ENCODE measurements at regions not wholly inside any gene's neighbourhood (a gene's known extent, or its start where the extent isn't known, plus 50 kb on each side); places are given as distances from the start of the nearest gene placed in this dataset.

- Mint-ChIP-seq H3K4me3 (no peak overlapping the region), H3K27me3 (no peaks in the 10 kb centered on the region), H3K27ac (no peak overlapping the region), H3K36me3 (no peaks in the 10 kb centered on the region), H3K4me1 (no peaks in the 10 kb centered on the region), H3K9me3 (peaks cover 7% of the 10 kb centered on the region)
- ATAC-seq (ENCODE audit: low read depth) = no peak
- DNase-seq (ENCODE audit: low spot score in 2 of 2) = no peak
Measured at GRCh38 chr21:28113718-28114117, 879.0 kb downstream of the LTN1 start.

GRCh38 chr21:28112511-28112910 is 880.2 kb downstream of the LTN1 start:
- peaks cover 4% of the 10 kb centered on the region for H3K9me3 Mint-ChIP-seq
- no peaks in the 10 kb centered on the region for H3K36me3 Mint-ChIP-seq
- H3K27ac Mint-ChIP-seq = no peak overlapping the region
- H3K4me3 Mint-ChIP-seq = no peak overlapping the region
- no peaks in the 10 kb centered on the region for H3K4me1 Mint-ChIP-seq
- no peaks in the 10 kb centered on the region for H3K27me3 Mint-ChIP-seq
- no peak for DNase-seq (ENCODE audit: low spot score in 2 of 2)
- no peak for ATAC-seq (ENCODE audit: low read depth)

GRCh38 chr21:28111151-28111619 is 881.5 kb downstream of the LTN1 start:
- Mint-ChIP-seq H3K4me1 (no peaks in the 10 kb centered on the region), H3K27ac (no peak overlapping the region), H3K36me3 (no peaks in the 10 kb centered on the region), H3K9me3 (peaks cover 2% of the 10 kb centered on the region), H3K4me3 (no peak overlapping the region), H3K27me3 (no peaks in the 10 kb centered on the region)
- no peak for DNase-seq (ENCODE audit: low spot score in 2 of 2)
- no peak for ATAC-seq (ENCODE audit: low read depth)

DNA sequence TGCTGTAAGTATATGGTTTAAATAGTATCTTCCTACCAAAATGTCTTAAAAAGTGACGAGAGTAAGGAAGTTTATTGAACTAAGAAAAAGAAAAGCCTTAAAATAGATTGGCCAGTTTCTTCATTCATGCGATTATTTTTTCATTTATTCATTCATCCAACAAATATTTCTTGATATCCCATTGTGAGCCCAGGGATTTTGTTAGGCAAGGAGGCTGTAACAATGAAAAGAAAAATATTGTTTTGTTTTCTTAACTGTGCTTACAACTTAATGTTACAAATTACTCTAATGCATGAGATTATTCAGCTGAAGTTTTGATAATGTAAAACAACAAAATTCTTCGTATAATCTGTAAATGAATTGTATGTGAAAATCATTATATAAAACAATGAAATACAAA is 882.0 kb downstream of the LTN1 start:
- Mint-ChIP-seq H3K27ac (no peak overlapping the region), H3K36me3 (no peaks in the 10 kb centered on the region), H3K4me1 (no peaks in the 10 kb centered on the region), H3K9me3 (peaks cover under 1% of the 10 kb centered on the region), H3K4me3 (no peak overlapping the region), H3K27me3 (no peaks in the 10 kb centered on the region)
- no peak for DNase-seq (ENCODE audit: low spot score in 2 of 2)
- no peak for ATAC-seq (ENCODE audit: low read depth)

- H3K27ac Mint-ChIP-seq = no peak overlapping the region
- ATAC-seq (ENCODE audit: low read depth) (no peak), DNase-seq (ENCODE audit: low spot score in 2 of 2) (no peak)
- no peaks in the 10 kb centered on the region for H3K27me3 Mint-ChIP-seq
- H3K4me3 Mint-ChIP-seq = no peak overlapping the region
- no peaks in the 10 kb centered on the region for H3K4me1 Mint-ChIP-seq
- no peaks in the 10 kb centered on the region for H3K9me3 Mint-ChIP-seq
- no peaks in the 10 kb centered on the region for H3K36me3 Mint-ChIP-seq
Measured at GRCh38 chr21:28110074-28110473, 882.6 kb downstream of the LTN1 start.

- no peaks in the 10 kb centered on the region for H3K9me3 Mint-ChIP-seq
- H3K27me3 Mint-ChIP-seq = no peaks in the 10 kb centered on the region
- H3K36me3 Mint-ChIP-seq = no peaks in the 10 kb centered on the region
- no peak for DNase-seq (ENCODE audit: low spot score in 2 of 2)
- no peak overlapping the region for H3K4me3 Mint-ChIP-seq
- ATAC-seq (ENCODE audit: low read depth) = no peak
- H3K4me1 Mint-ChIP-seq = no peaks in the 10 kb centered on the region
- no peak overlapping the region for H3K27ac Mint-ChIP-seq
Measured at GRCh38 chr21:28106370-28106890, 886.2 kb downstream of the LTN1 start.

- ATAC-seq (ENCODE audit: low read depth) (no peak), DNase-seq (ENCODE audit: low spot score in 2 of 2) (no peak)
- Mint-ChIP-seq H3K27ac (no peak overlapping the region), H3K9me3 (no peaks in the 10 kb centered on the region), H3K4me3 (no peak overlapping the region), H3K4me1 (no peaks in the 10 kb centered on the region), H3K27me3 (no peaks in the 10 kb centered on the region), H3K36me3 (no peaks in the 10 kb centered on the region)
Measured at GRCh38 chr21:28104346-28104745, 888.3 kb downstream of the LTN1 start.

DNA sequence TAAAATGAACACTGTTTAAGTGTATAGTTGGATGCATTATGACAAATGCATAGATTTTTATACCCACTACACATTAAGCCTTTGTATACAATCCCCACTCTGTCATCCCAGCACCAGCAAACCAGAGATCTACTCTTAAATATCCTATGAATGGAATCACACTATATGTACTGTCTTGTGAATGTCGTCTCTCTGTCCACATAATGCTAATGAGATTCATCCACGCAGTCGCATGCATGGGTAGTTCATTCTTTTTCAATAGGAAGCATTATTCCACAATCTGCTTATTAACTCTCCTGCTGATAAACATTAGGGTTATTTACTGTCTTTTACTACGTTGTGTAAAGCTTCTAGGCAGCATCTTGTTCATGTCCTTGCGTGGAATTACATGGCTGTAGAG is 892.3 kb downstream of the LTN1 start:
- Mint-ChIP-seq H3K4me1 (no peaks in the 10 kb centered on the region), H3K4me3 (no peak overlapping the region), H3K27me3 (no peaks in the 10 kb centered on the region), H3K27ac (no peak overlapping the region), H3K9me3 (no peaks in the 10 kb centered on the region), H3K36me3 (no peaks in the 10 kb centered on the region)
- DNase-seq (ENCODE audit: low spot score in 2 of 2) (no peak), ATAC-seq (ENCODE audit: low read depth) (no peak)

- ATAC-seq (ENCODE audit: low read depth) = no peak
- Mint-ChIP-seq H3K27me3 (no peaks in the 10 kb centered on the region), H3K4me1 (no peaks in the 10 kb centered on the region), H3K36me3 (no peaks in the 10 kb centered on the region), H3K4me3 (no peak overlapping the region), H3K9me3 (no peaks in the 10 kb centered on the region), H3K27ac (no peak overlapping the region)
- DNase-seq (ENCODE audit: low spot score in 2 of 2) = no peak
Measured at GRCh38 chr21:28099001-28099705, 893.5 kb downstream of the LTN1 start.

- H3K9me3 Mint-ChIP-seq = peaks cover 4% of the 10 kb centered on the region
Measured at GRCh38 chr21:28091466-28091865, 901.2 kb downstream of the LTN1 start.

DNA sequence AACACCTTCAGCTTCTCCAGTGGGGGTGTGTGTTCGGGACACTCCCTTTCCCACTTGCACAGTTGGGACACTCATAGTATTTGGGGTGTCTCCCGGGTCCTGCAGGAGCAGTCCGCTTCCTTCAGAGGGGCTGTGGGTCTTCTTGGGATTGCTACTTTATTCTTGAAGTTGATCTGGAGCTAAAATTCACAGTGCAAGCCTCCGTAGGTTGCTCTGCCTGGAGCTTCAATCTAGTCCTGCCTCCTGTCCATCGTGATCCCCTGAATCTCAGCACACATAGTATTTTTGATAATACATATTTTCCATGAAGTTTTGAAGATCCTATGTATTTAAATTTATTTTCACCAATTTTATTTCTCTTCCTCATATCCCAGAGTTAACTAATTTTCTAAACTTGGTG is 902.1 kb downstream of the LTN1 start:
- H3K4me3 Mint-ChIP-seq = no peak overlapping the region
- no peaks in the 10 kb centered on the region for H3K27me3 Mint-ChIP-seq
- H3K9me3 Mint-ChIP-seq = peaks cover 6% of the 10 kb centered on the region
- ATAC-seq (ENCODE audit: low read depth) (no peak), DNase-seq (ENCODE audit: low spot score in 2 of 2) (no peak)
- no peaks in the 10 kb centered on the region for H3K36me3 Mint-ChIP-seq
- H3K27ac Mint-ChIP-seq = no peak overlapping the region
- H3K4me1 Mint-ChIP-seq = no peaks in the 10 kb centered on the region

More at GRCh38 chr21:28091466-28091865, 901.2 kb downstream of the LTN1 start:
- Mint-ChIP-seq H3K4me1 (no peaks in the 10 kb centered on the region), H3K27me3 (no peaks in the 10 kb centered on the region), H3K4me3 (no peak overlapping the region), H3K36me3 (no peaks in the 10 kb centered on the region), H3K27ac (no peak overlapping the region)
- ATAC-seq (ENCODE audit: low read depth) (no peak), DNase-seq (ENCODE audit: low spot score in 2 of 2) (no peak)

GRCh38 chr21:28089599-28090441 is 902.9 kb downstream of the LTN1 start:
- H3K9me3 Mint-ChIP-seq = peaks cover 6% of the 10 kb centered on the region
- ATAC-seq (ENCODE audit: low read depth) (no peak), DNase-seq (ENCODE audit: low spot score in 2 of 2) (no peak)
- H3K27ac Mint-ChIP-seq = no peak overlapping the region
- H3K27me3 Mint-ChIP-seq = no peaks in the 10 kb centered on the region
- H3K4me3 Mint-ChIP-seq = no peak overlapping the region
- H3K36me3 Mint-ChIP-seq = no peaks in the 10 kb centered on the region
- H3K4me1 Mint-ChIP-seq = no peaks in the 10 kb centered on the region

- no peak for DNase-seq (ENCODE audit: low spot score in 2 of 2)
- Mint-ChIP-seq H3K36me3 (no peaks in the 10 kb centered on the region), H3K9me3 (peaks cover 9% of the 10 kb centered on the region), H3K27ac (no peak overlapping the region), H3K4me3 (no peak overlapping the region), H3K4me1 (no peaks in the 10 kb centered on the region), H3K27me3 (no peaks in the 10 kb centered on the region)
- no peak for ATAC-seq (ENCODE audit: low read depth)
Measured at GRCh38 chr21:28086861-28087581, 905.7 kb downstream of the LTN1 start.

DNA sequence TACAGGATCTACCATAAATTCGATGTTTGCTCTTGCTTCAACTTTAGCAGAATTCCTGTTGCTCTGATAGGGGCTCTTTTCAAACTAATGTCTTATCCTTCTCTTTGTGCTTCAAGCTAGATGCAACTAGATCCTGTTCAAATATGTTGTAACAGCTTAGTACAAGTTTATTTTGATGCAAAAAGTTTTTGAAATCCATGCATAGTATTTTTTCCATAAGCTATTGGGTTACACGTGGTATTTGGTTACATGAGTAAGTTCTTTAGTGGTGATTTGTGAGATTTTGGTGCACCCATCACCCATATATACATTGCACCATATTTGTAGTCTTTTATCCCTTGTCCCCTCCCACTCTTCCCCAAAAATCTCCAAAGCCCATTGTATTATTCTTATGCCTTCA is 907.7 kb downstream of the LTN1 start:
- H3K27me3 Mint-ChIP-seq = no peaks in the 10 kb centered on the region
- H3K4me3 Mint-ChIP-seq = no peak overlapping the region
- DNase-seq (ENCODE audit: low spot score in 2 of 2) (no peak), ATAC-seq (ENCODE audit: low read depth) (no peak)
- H3K27ac Mint-ChIP-seq = no peak overlapping the region
- no peaks in the 10 kb centered on the region for H3K4me1 Mint-ChIP-seq
- H3K36me3 Mint-ChIP-seq = no peaks in the 10 kb centered on the region
- peaks cover 7% of the 10 kb centered on the region for H3K9me3 Mint-ChIP-seq
